Ascending aorta (tissue), 2 donors: ENCODE measurements at regions not wholly inside any gene's neighbourhood (a gene's known extent, or its start where the extent isn't known, plus 50 kb on each side); places are given as distances from the start of the nearest gene placed in this dataset.
"Not testable (repeated sequence)": the region's sequence is repeated elsewhere in the genome, so short reads cannot be mapped to it uniquely, and the experiment has no call there.

ENCODE experiments used
- DNase-seq, 2 donors: peaks; one replicate each; pipeline ENCODE4 v3.0.0-alpha.2; 2019; ENCODE audit warnings: low spot score in 2 of 2
- H3K27ac ChIP-seq, 2 donors: fragments of 200-600 bp; sonication (generic); one replicate each; pipeline ENCODE4 v1.5.1; 2016 to 2017; ENCODE audit warnings: mild to moderate bottlenecking in 1 of 2
- H3K27me3 ChIP-seq: fragments of 200-600 bp; sonication (generic); one replicate; pipeline ENCODE4 v1.5.1; 2017
- H3K36me3 ChIP-seq, 2 donors: fragments of 200-600 bp; sonication (generic); one replicate each; pipeline ENCODE4 v1.5.1; 2016
- H3K4me1 ChIP-seq, 2 donors: fragments of 200-600 bp; sonication (generic); one replicate each; pipeline ENCODE4 v1.5.1; 2016 to 2017; ENCODE audit warnings: mild to moderate bottlenecking in 1 of 2
- H3K4me3 ChIP-seq, 2 donors: fragments of 200-600 bp; sonication (generic); one replicate each; pipeline ENCODE4 v1.5.1; 2016 to 2017; ENCODE audit warnings: mild to moderate bottlenecking in 1 of 2
- H3K9me3 ChIP-seq, 2 donors: fragments of 200-600 bp; sonication (generic); one replicate each; pipeline ENCODE4 v1.5.1; 2016
- CTCF ChIP-seq, 3 experiments: fragments of 200-600 bp in 2 of 3; fragments of 450-650 bp in 1 of 3; sonication (generic) in 2 of 3; IDR thresholded peaks; one replicate each; pipeline ENCODE4 v1.5.1; 2016 to 2019; ENCODE audit warnings: antibody characterized with exemption in 3 of 3, mild to moderate bottlenecking in 1 of 3, moderate library complexity in 1 of 3
- intact Hi-C: fragments of 100-400 bp; cut with DNase I; formaldehyde crosslinking; loops from one replicate; pipeline ENCODE4 v1.15.1; 2023

GRCh38 chr5:116961021-116961420, 386.4 kb upstream of the SEMA6A start:
- intact Hi-C loops = no loop called here
- no peak for TF ChIP-seq CTCF (IDR thresholded peaks at IDR 0.05)
- H3K27me3 ChIP-seq = no peaks in the 10 kb centered on the region
- no peak overlapping the region for H3K27ac ChIP-seq
- no peaks in the 10 kb centered on the region for H3K4me1 ChIP-seq
- H3K36me3 ChIP-seq = no peaks in the 10 kb centered on the region
- no peak overlapping the region for H3K4me3 ChIP-seq
- DNase-seq = no peak
- H3K9me3 ChIP-seq = no peaks in the 10 kb centered on the region

DNA sequence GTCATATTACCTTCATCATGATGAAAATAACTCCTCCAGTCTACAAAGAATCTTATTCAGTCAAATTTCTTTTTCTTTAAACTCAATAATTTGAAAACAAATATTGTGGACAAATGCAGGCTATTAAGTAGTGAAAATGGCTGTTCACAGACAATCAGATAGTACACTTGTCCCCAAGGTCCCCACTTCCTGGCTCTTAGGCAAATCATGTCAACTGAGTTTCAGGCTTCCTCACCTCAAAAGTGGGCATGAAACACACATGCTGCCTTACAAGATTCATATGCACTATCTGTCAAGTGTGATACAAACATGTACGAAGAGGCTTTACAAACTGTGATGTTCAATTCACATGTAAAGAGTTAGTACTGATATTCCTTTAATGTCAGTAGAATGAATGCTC, 385.2 kb upstream of the SEMA6A start:
- no peaks in the 10 kb centered on the region for H3K9me3 ChIP-seq
- intact Hi-C loops = no loop called here
- H3K4me1 ChIP-seq = no peaks in the 10 kb centered on the region
- DNase-seq = no peak
- H3K36me3 ChIP-seq = no peaks in the 10 kb centered on the region
- TF ChIP-seq CTCF (IDR thresholded peaks at IDR 0.05) = no peak
- H3K4me3 ChIP-seq = no peak overlapping the region
- H3K27me3 ChIP-seq = no peaks in the 10 kb centered on the region
- no peak overlapping the region for H3K27ac ChIP-seq

GRCh38 chr5:116953251-116953930, 378.8 kb upstream of the SEMA6A start:
- H3K36me3 ChIP-seq = no peaks in the 10 kb centered on the region
- H3K9me3 ChIP-seq = no peaks in the 10 kb centered on the region
- H3K4me3 ChIP-seq = no peak overlapping the region
- no peak overlapping the region for H3K27ac ChIP-seq
- no peak for TF ChIP-seq CTCF (IDR thresholded peaks at IDR 0.05)
- no peaks in the 10 kb centered on the region for H3K27me3 ChIP-seq
- no peak for DNase-seq
- no peaks in the 10 kb centered on the region for H3K4me1 ChIP-seq
- intact Hi-C loops = no loop called here

GRCh38 chr5:116951219-116951618, 376.6 kb upstream of the SEMA6A start:
- TF ChIP-seq CTCF (IDR thresholded peaks at IDR 0.05) = no peak
- H3K36me3 ChIP-seq = no peaks in the 10 kb centered on the region
- H3K4me1 ChIP-seq = no peaks in the 10 kb centered on the region
- H3K27me3 ChIP-seq = no peaks in the 10 kb centered on the region
- H3K9me3 ChIP-seq = no peaks in the 10 kb centered on the region
- H3K27ac ChIP-seq = no peak overlapping the region
- DNase-seq = no peak
- intact Hi-C loops = no loop called here
- no peak overlapping the region for H3K4me3 ChIP-seq

DNA sequence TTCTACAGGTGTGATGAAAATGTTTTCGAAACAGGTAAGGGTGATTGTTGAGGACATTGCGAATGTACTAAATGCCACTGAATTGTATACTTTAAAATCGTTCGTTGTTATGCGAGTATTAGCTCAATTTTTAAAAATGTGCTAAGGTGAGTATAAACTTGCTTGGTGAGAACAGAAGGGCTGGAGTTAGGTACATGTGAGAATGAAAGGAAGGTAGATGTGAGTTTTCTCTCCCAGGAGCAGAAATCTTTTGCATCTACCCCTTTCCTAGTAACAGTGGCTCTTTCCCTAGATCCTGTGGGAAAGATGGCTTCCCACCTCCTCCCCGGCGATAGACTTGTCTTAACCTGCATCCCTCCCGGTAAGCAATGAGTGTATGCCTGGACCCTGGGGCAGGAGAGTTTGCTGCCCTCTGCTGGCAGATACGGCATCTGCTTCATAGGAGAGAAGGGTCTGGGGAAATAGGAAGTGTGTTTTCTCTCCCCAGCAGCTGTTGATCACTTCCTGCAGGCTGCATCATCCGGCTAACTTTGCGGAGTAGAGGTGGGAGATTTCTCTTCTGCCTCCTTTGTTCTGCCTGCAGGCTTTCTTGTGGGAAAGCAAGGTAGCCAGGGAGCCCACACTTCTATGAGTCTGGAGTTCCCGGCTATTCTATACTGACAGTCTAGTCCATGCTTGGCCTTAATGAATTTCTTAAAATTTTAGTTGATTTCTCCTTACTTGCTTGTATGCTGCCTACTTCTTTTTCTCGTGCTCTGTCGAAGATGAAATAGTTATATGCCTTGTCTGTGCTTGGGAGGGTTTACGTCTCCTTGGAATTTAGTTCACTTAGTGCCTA, 373.3 kb upstream of the SEMA6A start:
- Histone ChIP-seq H3K27ac (no peak overlapping the region), H3K36me3 (no peaks in the 10 kb centered on the region), H3K27me3 (no peaks in the 10 kb centered on the region), H3K9me3 (no peaks in the 10 kb centered on the region), H3K4me3 (no peak overlapping the region), H3K4me1 (no peaks in the 10 kb centered on the region)
- peak in 2 of 3 experiments; percentile 10 to 39 for TF ChIP-seq CTCF (IDR thresholded peaks at IDR 0.05)
- DNase-seq = peak in 1 of 2 donors; percentile 61
- intact Hi-C loops = loop anchor here (5.0 kb wide), 1 partner anchor 371 kb away; no protein-coding TSS in a partner anchor

DNA sequence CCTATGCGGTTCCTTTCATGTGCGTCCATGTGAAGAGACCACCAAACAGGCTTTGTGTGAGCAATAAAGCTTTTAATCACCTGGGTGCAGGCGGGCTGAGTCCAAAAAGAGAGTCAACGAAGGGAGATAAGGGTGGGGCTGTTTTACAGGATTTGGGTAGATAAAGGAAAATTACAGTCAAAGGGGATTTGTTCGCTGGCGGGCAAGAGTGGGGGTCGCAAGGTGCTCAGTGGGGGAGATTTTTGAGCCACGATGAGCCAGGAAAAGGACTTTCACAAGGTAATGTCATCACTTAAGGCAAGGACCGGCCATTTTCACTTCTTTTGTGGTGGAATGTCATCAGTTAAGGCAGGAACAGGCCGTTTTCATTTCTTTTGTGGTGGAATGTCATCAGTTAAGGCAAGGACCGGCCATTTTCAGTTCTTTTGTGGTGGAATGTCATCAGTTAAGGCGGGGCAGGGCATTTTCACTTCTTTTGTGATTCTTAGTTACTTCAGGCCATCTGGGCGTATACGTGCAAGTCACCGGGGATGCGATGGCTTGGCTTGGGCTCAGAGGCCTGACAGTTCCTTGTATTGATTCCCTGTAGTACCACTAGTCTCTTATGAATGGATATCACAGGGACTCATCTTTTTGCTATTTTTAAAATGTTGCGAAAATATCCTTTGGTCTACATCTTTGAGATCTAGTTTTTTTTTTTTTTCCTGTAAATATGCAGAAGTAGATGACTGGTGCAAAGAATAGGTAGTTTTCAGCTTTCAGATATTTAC, 371.2 kb upstream of the SEMA6A start:
- not testable (repeated sequence) for H3K4me1 ChIP-seq, H3K4me3 ChIP-seq, DNase-seq, H3K27ac ChIP-seq, H3K27me3 ChIP-seq, H3K9me3 ChIP-seq, H3K36me3 ChIP-seq
- intact Hi-C loops = loop anchor here (5.0 kb wide), 1 partner anchor 368 kb away; no protein-coding TSS in a partner anchor
